Right lobe of liver (tissue), 6 donors: ENCODE measurements at regions not wholly inside any gene's neighbourhood (a gene's known extent, or its start where the extent isn't known, plus 50 kb on each side); places are given as distances from the start of the nearest gene placed in this dataset.

Source experiments
- ATAC-seq, 4 donors: fragments of 200-7000 bp; cut with Tn5 transposase; one replicate each; pipeline ENCODE4 v1.9.1; 2020; ENCODE audit warnings: mild to moderate bottlenecking in 4 of 4, moderate library complexity in 4 of 4
- DNase-seq, 3 donors: peaks; one replicate each; pipeline ENCODE4 v3.0.0-alpha.2; 2020
- H3K27ac ChIP-seq, 3 donors: fragments of 200-600 bp; one replicate each; pipeline ENCODE4 v1.8.0; 2022
- H3K27me3 ChIP-seq, 2 donors: fragments of 200-600 bp; one replicate each; pipeline ENCODE4 v1.8.0; 2022
- H3K36me3 ChIP-seq, 4 donors: fragments of 200-600 bp; sonication (generic) in 1 of 4; one replicate each; pipeline versions ENCODE4 v1.5.1 to v1.8.0; 2017 to 2022; ENCODE audit warnings: control low read depth in 1 of 4
- H3K4me1 ChIP-seq, 4 donors: fragments of 200-600 bp; sonication (generic) in 1 of 4; one replicate each; pipeline versions ENCODE4 v1.5.1 to v1.8.0; 2017 to 2022; ENCODE audit warnings: control low read depth in 1 of 4
- H3K4me3 ChIP-seq, 3 donors: fragments of 200-600 bp; one replicate each; pipeline ENCODE4 v1.8.0; 2022
- H3K9me3 ChIP-seq, 4 donors: fragments of 200-600 bp; sonication (generic) in 1 of 4; one replicate each; pipeline versions ENCODE4 v1.5.1 to v1.8.0; 2017 to 2022; ENCODE audit warnings: control low read depth in 1 of 4
- CTCF ChIP-seq, 4 donors: fragments of 200-600 bp in 3 of 4; fragments of 450-650 bp in 1 of 4; IDR thresholded peaks; one replicate each; pipeline versions ENCODE4 v1.5.1 to v1.8.0; 2016 to 2022; ENCODE audit warnings: antibody characterized with exemption in 4 of 4, mild to moderate bottlenecking in 2 of 4
- POLR2A ChIP-seq: fragments of 450-650 bp; IDR thresholded peaks from one replicate; pipeline ENCODE4 v1.6.1; 2017; ENCODE audit warnings: antibody characterized with exemption, mild to moderate bottlenecking
- WGBS: methylation state at CpG from one replicate; pipeline ENCODE4 v1.1.6; 2018; ENCODE audit warnings: low coverage, low lambda C conversion rate; ENCODE audit not compliant: insufficient coverage; ENCODE audit errors: missing lambda C conversion rate; 5-methylcytosine and 5-hydroxymethylcytosine counted together
- intact Hi-C, 2 donors: fragments of 100-400 bp; cut with DNase I; formaldehyde crosslinking; loops; one replicate each; pipeline versions ENCODE4 v1.11.2 to v1.14.1; 2022
- small RNA-seq, 2 experiments: library from RNA; depleted of rRNA; stranded (forward); fragments of <200 nt; gene quantifications; one replicate each; pipeline ENCODE3, GENCODE V24; 2016
- donor health status: DM: no; HTN: yes; CAD: no.
- donor health status: DM: no; HTN: no; CAD: no.
- donor health status: DM: no; HTN: no; CAD: no.
- donor health status: DM: no; HTN: yes; CAD: no.
- donor health status: DM: no; HTN: yes; CAD: no.

- no peak for TF ChIP-seq CTCF (IDR thresholded peaks at IDR 0.05)
- no peak for TF ChIP-seq POLR2A
- WGBS = 56% methylated on average over 3 of the region's 4 CpGs
- no peaks in the 10 kb centered on the region for H3K9me3 ChIP-seq
- H3K27me3 ChIP-seq = no peaks in the 10 kb centered on the region
- ATAC-seq (no peak), DNase-seq (no peak)
- H3K4me3 ChIP-seq = no peak overlapping the region
- no peak overlapping the region for H3K27ac ChIP-seq
- H3K4me1 ChIP-seq = no peaks in the 10 kb centered on the region
- H3K36me3 ChIP-seq = no peaks in the 10 kb centered on the region
- intact Hi-C loops = no loop called here
Observed at GRCh38 chr12:41634091-41634490, 446.0 kb downstream of the PDZRN4 start.

- H3K4me1 ChIP-seq = no peaks in the 10 kb centered on the region
- no peak overlapping the region for H3K4me3 ChIP-seq
- intact Hi-C loops = no loop called here
- DNase-seq (no peak), ATAC-seq (no peak)
- no peak for TF ChIP-seq CTCF (IDR thresholded peaks at IDR 0.05)
- TF ChIP-seq POLR2A = no peak
- H3K36me3 ChIP-seq = no peaks in the 10 kb centered on the region
- WGBS = 67% methylated on average over 1 of the region's 1 CpG
- H3K27me3 ChIP-seq = no peaks in the 10 kb centered on the region
- H3K9me3 ChIP-seq = no peaks in the 10 kb centered on the region
- no peak overlapping the region for H3K27ac ChIP-seq
Observed at GRCh38 chr12:41629611-41630010, 441.5 kb downstream of the PDZRN4 start.

- no peaks in the 10 kb centered on the region for H3K36me3 ChIP-seq
- 51% methylated on average over 5 of the region's 5 CpGs for WGBS
- H3K4me1 ChIP-seq = no peaks in the 10 kb centered on the region
- H3K27ac ChIP-seq = no peak overlapping the region
- DNase-seq (no peak), ATAC-seq (no peak)
- H3K9me3 ChIP-seq = peaks cover 0 to 4% (median 0%) of the 10 kb centered on the region in 4 donors
- no peaks in the 10 kb centered on the region for H3K27me3 ChIP-seq
- TF ChIP-seq POLR2A (no peak), CTCF (IDR thresholded peaks at IDR 0.05) (no peak)
- intact Hi-C loops = no loop called here
- no peak overlapping the region for H3K4me3 ChIP-seq
Observed at GRCh38 chr12:41627476-41627875, 439.4 kb downstream of the PDZRN4 start.

GRCh38 chr12:41624571-41624970 lies 436.5 kb downstream of the PDZRN4 start:
- no peak for TF ChIP-seq CTCF (IDR thresholded peaks at IDR 0.05)
- TF ChIP-seq POLR2A = no peak
- no peaks in the 10 kb centered on the region for H3K36me3 ChIP-seq
- intact Hi-C loops = no loop called here
- no peak overlapping the region for H3K27ac ChIP-seq
- peaks cover 0 to 4% (median 0%) of the 10 kb centered on the region in 4 donors for H3K9me3 ChIP-seq
- H3K4me3 ChIP-seq = no peak overlapping the region
- no peak for DNase-seq
- H3K4me1 ChIP-seq = no peaks in the 10 kb centered on the region
- no peak for ATAC-seq
- 8% methylated on average over 1 of the region's 1 CpG for WGBS
- no peaks in the 10 kb centered on the region for H3K27me3 ChIP-seq

Small RNAs in the stretch of these regions (small RNA-seq; reads per million reads assigned to genes)
- gene RNA5SP360 = 0 reads per million in 2 experiments
